GM12865 (cell line): ENCODE measurements at regions not wholly inside any gene's neighbourhood (a gene's known extent, or its start where the extent isn't known, plus 50 kb on each side); places are given as distances from the start of the nearest gene placed in this dataset.

Experiments
- DNase-seq: peaks from one replicate; pipeline ENCODE4 v3.0.0; 2010; ENCODE audit warnings: low read depth
- H3K4me3 ChIP-seq: 2 replicates; pipeline ENCODE4 v1.5.1; 2011; ENCODE audit warnings: mild to moderate bottlenecking, low read depth, low read length, control low read depth
- CTCF ChIP-seq: IDR thresholded peaks from 2 replicates; pipeline ENCODE4 v1.5.1; 2011; ENCODE audit warnings: low read length, control low read depth, low read depth, inconsistent platforms; ENCODE audit not compliant: insufficient read depth; ENCODE audit errors: missing control alignments

- no peak for DNase-seq
- H3K4me3 ChIP-seq = no peak overlapping the region
- TF ChIP-seq CTCF = no peak
These were observed 72.8 kb upstream of the PRR20G start for GRCh38 chr3:127360647-127361046.

GRCh38 chr3:127358641-127359040 lies 70.8 kb upstream of the PRR20G start:
- no peak overlapping the region for H3K4me3 ChIP-seq
- no peak for TF ChIP-seq CTCF
- DNase-seq = no peak

- TF ChIP-seq CTCF = no peak
- DNase-seq = no peak
- H3K4me3 ChIP-seq = no peak overlapping the region
These were observed 68.5 kb upstream of the PRR20G start for GRCh38 chr3:127356381-127356780.

GRCh38 chr3:127354761-127355160 lies 66.9 kb upstream of the PRR20G start:
- TF ChIP-seq CTCF = no peak
- no peak overlapping the region for H3K4me3 ChIP-seq
- DNase-seq = no peak

GRCh38 chr3:127352612-127353011 lies 64.8 kb upstream of the PRR20G start:
- no peak for DNase-seq
- TF ChIP-seq CTCF = no peak
- no peak overlapping the region for H3K4me3 ChIP-seq

GRCh38 chr3:127351775-127352350 lies 64.0 kb upstream of the PRR20G start:
- no peak overlapping the region for H3K4me3 ChIP-seq
- no peak for DNase-seq
- TF ChIP-seq CTCF = no peak

GRCh38 chr3:127351321-127351720 lies 63.5 kb upstream of the PRR20G start:
- DNase-seq = no peak
- no peak for TF ChIP-seq CTCF
- no peak overlapping the region for H3K4me3 ChIP-seq
